ENCODE measurements at regions not wholly inside any gene's neighbourhood (a gene's known extent, or its start where the extent isn't known, plus 50 kb on each side); places are given as distances from the start of the nearest gene placed in this dataset.

DNA sequence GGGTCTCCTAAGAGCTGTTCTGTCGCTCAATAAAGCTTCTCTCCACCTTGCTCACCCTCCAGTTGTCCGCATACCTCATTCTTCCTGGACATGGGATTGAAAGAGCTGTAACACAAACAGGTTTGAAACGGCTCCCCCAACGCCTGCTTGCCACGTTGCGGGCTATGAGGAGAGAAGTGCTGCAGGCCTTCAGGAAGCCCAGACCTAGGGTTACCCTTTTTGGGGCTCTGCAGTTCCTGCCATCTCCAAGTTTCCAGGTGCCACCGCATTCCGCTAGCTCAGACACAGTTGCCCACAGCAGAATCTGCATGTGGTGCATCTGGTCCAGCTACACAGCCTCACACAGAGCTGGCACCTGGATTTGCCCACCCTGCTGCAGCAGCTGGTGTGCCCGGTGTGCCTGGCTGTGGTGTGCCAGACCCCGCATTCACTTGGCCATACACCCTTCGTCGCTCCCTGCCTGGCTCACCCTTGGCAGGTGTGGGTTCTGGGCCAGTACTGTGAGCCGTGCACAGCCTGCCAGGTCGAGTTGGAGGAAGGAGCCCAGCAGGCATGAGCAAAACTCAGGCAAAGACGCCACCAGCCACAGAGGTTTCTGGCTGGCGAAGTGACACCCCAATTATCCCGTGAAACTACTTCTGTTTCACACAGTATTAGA is 253.2 kb upstream of the SEMA3A start:
- TF ChIP-seq EZH2phosphoT487 (IDR thresholded peaks at IDR 0.05; ENCODE audit: borderline replicate concordance) = no peak
- TF ChIP-seq, protein P1, sequence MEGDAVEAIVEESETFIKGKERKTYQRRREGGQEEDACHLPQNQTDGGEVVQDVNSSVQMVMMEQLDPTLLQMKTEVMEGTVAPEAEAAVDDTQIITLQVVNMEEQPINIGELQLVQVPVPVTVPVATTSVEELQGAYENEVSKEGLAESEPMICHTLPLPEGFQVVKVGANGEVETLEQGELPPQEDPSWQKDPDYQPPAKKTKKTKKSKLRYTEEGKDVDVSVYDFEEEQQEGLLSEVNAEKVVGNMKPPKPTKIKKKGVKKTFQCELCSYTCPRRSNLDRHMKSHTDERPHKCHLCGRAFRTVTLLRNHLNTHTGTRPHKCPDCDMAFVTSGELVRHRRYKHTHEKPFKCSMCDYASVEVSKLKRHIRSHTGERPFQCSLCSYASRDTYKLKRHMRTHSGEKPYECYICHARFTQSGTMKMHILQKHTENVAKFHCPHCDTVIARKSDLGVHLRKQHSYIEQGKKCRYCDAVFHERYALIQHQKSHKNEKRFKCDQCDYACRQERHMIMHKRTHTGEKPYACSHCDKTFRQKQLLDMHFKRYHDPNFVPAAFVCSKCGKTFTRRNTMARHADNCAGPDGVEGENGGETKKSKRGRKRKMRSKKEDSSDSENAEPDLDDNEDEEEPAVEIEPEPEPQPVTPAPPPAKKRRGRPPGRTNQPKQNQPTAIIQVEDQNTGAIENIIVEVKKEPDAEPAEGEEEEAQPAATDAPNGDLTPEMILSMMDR (conservative IDR thresholded peaks at IDR 0.05; ENCODE audit: low read length) = no peak

All from Loucy (cell line).